Stomach (tissue), 8 donors: ENCODE measurements at regions not wholly inside any gene's neighbourhood (a gene's known extent, or its start where the extent isn't known, plus 50 kb on each side); places are given as distances from the start of the nearest gene placed in this dataset.

Experiments used
- DNase-seq, 2 donors: peaks; one replicate each; pipeline versions ENCODE4 v3.0.0 to v3.0.0-alpha.2; 2013 to 2019
- H3K27ac ChIP-seq, 5 donors: fragments of 200-600 bp in 4 of 5; sonication (generic) in 4 of 5; one replicate each; pipeline ENCODE4 v1.5.1; 2013 to 2019; ENCODE audit warnings: mild to moderate bottlenecking in 1 of 5, moderate library complexity in 1 of 5
- H3K27me3 ChIP-seq, 3 donors: fragments of 200-600 bp; sonication (generic); one replicate each; pipeline ENCODE4 v1.5.1; 2017 to 2019; ENCODE audit warnings: mixed run types in 1 of 3
- H3K36me3 ChIP-seq, 4 donors: fragments of 200-600 bp; sonication (generic); 1 replicate in 3 of 4; 2 replicates in 1 of 4; pipeline ENCODE4 v1.5.1; 2016 to 2019
- H3K4me1 ChIP-seq, 4 donors: fragments of 200-600 bp; sonication (generic); one replicate each; pipeline ENCODE4 v1.5.1; 2016 to 2019
- H3K4me3 ChIP-seq, 4 donors: fragments of 200-600 bp; sonication (generic) in 3 of 4; one replicate each; pipeline ENCODE4 v1.5.1; 2016 to 2019; ENCODE audit warnings: mild to moderate bottlenecking in 1 of 4
- H3K9me3 ChIP-seq, 4 donors: fragments of 200-600 bp; sonication (generic); one replicate each; pipeline ENCODE4 v1.5.1; 2016 to 2019
- CTCF ChIP-seq, 7 experiments: fragments of 450-650 bp in 4 of 7; fragments of 200-600 bp in 3 of 7; sonication (generic) in 3 of 7; IDR thresholded peaks; one replicate each; pipeline ENCODE4 v1.5.1; 2016 to 2019; ENCODE audit warnings: antibody characterized with exemption in 7 of 7, control low read depth in 2 of 7, mild to moderate bottlenecking in 1 of 7
- EP300 ChIP-seq: sonication (generic); formaldehyde crosslinking; IDR thresholded peaks from one replicate; pipeline ENCODE4 v1.6.1; 2017; ENCODE audit warnings: antibody characterized with exemption
- POLR2A ChIP-seq, 4 donors: fragments of 450-650 bp; IDR thresholded peaks; one replicate each; pipeline ENCODE4 v1.6.1; 2016; ENCODE audit warnings: antibody characterized with exemption in 4 of 4, control low read depth in 2 of 4, mild to moderate bottlenecking in 1 of 4, moderate library complexity in 1 of 4
- POLR2AphosphoS5 ChIP-seq, 3 donors: sonication (generic); formaldehyde crosslinking; IDR thresholded peaks; one replicate each; pipeline ENCODE4 v1.6.1; 2016; ENCODE audit warnings: antibody characterized with exemption in 3 of 3
- WGBS, 5 donors: extraction: QIAGEN DNeasy Blood & Tissue Kit in 3 of 5; methylation state at CpG; one replicate each; pipeline versions ENCODE4 v1.1.5 to v1.1.7; 2013 to 2018; 5-methylcytosine and 5-hydroxymethylcytosine counted together
- intact Hi-C: fragments of 100-400 bp; cut with DNase I; formaldehyde crosslinking; loops from one replicate; pipeline ENCODE4 v1.15.1; 2023; ENCODE audit warnings: low total_unique reads
- donor health status: healthy with polysubstance abuse.
- donor health status: Bipolar disorder and iron deficiency.
- donor health status: healthy.

- Histone ChIP-seq H3K9me3 (peaks cover 0 to 15% (median 0%) of the 10 kb centered on the region in 4 donors), H3K27ac (no peak overlapping the region), H3K36me3 (no peaks in the 10 kb centered on the region), H3K27me3 (no peaks in the 10 kb centered on the region), H3K4me1 (no peaks in the 10 kb centered on the region), H3K4me3 (no peak overlapping the region)
- no peak for TF ChIP-seq CTCF (IDR thresholded peaks at IDR 0.05)
- no peak for TF ChIP-seq POLR2A (IDR thresholded peaks at IDR 0.05)
- no peak for TF ChIP-seq EP300
- TF ChIP-seq POLR2AphosphoS5 (IDR thresholded peaks at IDR 0.05): no peak
- no peak for DNase-seq
- WGBS, 5 donors: 80 to 84% (median 84%) methylated on average over 43 to 52 of the region's 52 CpGs
- intact Hi-C loops: no loop called here
These were observed 160.8 kb upstream of the ALG10B start for GRCh38 chr12:38155526-38156496.

GRCh38 chr12:38156497-38157245, 159.9 kb upstream of the ALG10B start:
- no peak for TF ChIP-seq CTCF (IDR thresholded peaks at IDR 0.05)
- intact Hi-C loops: no loop called here
- 82 to 86% (median 84%) methylated on average over 38 to 39 of the region's 39 CpGs for WGBS, 5 donors
- Histone ChIP-seq H3K27me3 (no peaks in the 10 kb centered on the region), H3K9me3 (peaks cover 0 to 22% (median 0%) of the 10 kb centered on the region in 4 donors), H3K27ac (no peak overlapping the region), H3K4me1 (no peaks in the 10 kb centered on the region), H3K36me3 (no peaks in the 10 kb centered on the region), H3K4me3 (no peak overlapping the region)
- no peak for DNase-seq

DNA sequence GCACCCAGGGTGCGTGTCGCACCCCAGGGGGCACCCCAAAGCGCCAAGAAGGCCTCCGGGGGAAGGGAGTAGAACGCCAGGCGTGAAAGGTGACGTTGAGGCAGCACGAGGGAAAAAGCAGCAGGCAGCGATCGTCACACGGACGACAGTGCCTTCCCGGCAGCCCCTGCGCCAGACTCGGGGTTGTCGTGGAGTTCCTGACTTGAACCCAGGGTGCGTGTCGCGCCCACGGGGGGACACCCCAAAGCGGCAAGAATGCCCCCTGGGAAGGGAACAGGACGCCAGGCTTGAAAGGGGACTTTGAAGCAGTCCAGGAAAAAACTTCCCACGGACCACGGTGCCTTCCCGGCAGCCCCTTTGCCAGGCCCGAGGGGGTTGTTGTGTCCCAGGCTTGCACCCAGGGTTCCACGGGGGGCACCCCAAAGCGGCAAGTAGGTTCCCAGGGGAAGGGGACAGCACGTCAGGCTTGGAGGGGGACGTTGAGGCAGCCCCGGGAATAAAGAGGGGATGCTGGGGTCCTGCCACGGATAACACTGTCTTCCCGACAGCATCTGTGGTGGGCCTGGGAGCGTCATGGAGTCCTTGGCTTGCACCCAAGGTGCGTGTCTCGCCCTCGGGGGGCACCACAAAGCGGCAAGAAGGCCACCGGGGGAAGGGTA, 159.2 kb upstream of the ALG10B start:
- intact Hi-C loops: no loop called here
- 84 to 91% (median 86%) methylated on average over 38 to 39 of the region's 39 CpGs for WGBS, 5 donors
- Histone ChIP-seq H3K36me3 (no peaks in the 10 kb centered on the region), H3K4me3 (no peak overlapping the region), H3K27me3 (no peaks in the 10 kb centered on the region), H3K27ac (no peak overlapping the region), H3K9me3 (peaks cover 0 to 28% (median 0%) of the 10 kb centered on the region in 4 donors), H3K4me1 (no peaks in the 10 kb centered on the region)
- no peak for DNase-seq
- TF ChIP-seq EP300: no peak
- no peak for TF ChIP-seq CTCF (IDR thresholded peaks at IDR 0.05)
- TF ChIP-seq POLR2AphosphoS5 (IDR thresholded peaks at IDR 0.05): no peak
- no peak for TF ChIP-seq POLR2A (IDR thresholded peaks at IDR 0.05)

GRCh38 chr12:38157933-38158401, 158.6 kb upstream of the ALG10B start:
- H3K9me3 ChIP-seq: peaks cover 0 to 33% (median 0%) of the 10 kb centered on the region in 4 donors
- no peaks in the 10 kb centered on the region for H3K27me3 ChIP-seq
- 88 to 95% (median 91%) methylated on average over 25 to 28 of the region's 28 CpGs for WGBS, 5 donors
- intact Hi-C loops: no loop called here
- no peak overlapping the region for H3K4me3 ChIP-seq
- no peaks in the 10 kb centered on the region for H3K4me1 ChIP-seq
- H3K36me3 ChIP-seq: no peaks in the 10 kb centered on the region
- TF ChIP-seq POLR2AphosphoS5 (IDR thresholded peaks at IDR 0.05) (no peak), CTCF (IDR thresholded peaks at IDR 0.05) (no peak), EP300 (no peak), POLR2A (IDR thresholded peaks at IDR 0.05) (no peak)
- H3K27ac ChIP-seq: no peak overlapping the region
- DNase-seq: no peak
